Myocyte (in vitro differentiated cells): ENCODE measurements at regions not wholly inside any gene's neighbourhood (a gene's known extent, or its start where the extent isn't known, plus 50 kb on each side); places are given as distances from the start of the nearest gene placed in this dataset.

Experiments used
- DNase-seq: peaks from one replicate; pipeline ENCODE4 v3.0.0-alpha.2; 2012; ENCODE audit warnings: low read depth

DNA sequence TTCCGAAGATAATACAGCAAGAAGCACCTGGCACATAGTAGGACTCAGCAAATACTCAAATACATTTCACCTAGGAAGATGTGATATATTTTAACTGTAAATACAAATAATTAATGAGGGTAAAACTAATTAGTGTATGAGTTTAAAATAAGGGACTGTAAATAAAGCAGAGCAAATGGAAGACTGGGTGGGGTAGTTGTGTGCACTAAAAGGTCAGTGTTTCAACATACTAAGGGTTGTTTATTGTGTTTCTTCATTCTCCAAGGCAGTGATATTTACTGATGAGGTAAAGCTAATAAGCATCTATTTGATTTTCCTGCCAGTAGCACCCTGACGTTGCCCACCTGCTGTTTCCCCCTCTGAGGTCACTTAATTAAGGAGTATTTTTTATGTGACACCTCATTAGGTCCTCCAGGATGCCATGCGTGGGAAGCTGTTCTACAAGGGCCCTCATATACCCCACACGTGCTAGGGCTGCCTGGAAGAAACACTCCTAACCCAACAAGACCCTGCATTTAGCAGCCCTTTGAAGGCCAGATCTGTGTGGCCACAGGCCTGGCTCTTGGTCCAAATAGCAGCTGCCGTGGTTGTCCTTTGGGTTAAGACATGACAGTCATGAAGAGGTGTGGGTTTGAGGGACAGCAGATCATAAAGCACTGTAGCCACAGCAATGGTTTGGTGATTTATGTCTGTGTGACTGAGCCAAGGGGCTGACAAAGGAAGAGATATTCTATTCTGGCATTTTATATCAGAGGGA is 97.5 kb upstream of the RPS23 start:
- peak; percentile 94 for DNase-seq

DNA sequence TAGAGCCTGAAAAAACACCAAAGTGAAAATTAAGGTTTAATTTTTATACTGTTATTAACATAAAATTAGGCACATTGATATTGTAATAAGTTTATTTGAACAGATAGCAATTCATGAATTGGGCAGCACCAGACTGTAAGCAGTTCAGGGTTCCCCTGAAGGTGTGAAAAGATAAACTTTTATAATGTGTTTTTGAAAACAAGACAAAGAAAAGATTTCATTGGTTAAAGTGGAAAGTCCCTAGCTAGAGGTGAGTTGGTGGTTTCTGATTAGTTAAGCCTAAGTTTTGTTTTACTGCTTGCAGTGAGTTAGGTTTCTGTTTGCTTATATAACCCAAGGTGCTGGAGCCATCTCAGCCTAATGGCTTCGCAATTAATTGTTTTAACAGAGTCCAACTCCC is 96.5 kb upstream of the RPS23 start:
- DNase-seq: no peak

DNA sequence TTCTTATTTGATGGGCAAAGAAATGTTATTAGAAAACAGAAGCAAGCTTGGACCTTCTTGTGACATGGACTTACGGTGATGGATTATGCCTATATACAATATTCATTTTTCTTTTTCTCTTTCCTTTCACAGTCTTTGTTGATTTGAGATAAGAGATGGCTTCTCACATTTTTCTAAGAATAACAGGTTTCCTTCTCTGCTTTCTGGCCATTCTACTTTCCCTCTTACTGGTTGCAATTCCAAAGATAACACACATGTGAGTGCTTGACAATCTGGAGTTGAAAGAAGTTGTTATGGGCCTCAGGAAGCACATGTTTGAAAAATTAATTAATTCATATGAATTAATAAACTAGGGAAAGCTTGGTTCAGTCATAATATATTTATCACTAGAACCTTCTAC is 89.8 kb upstream of the RPS23 start:
- DNase-seq: no peak

DNA sequence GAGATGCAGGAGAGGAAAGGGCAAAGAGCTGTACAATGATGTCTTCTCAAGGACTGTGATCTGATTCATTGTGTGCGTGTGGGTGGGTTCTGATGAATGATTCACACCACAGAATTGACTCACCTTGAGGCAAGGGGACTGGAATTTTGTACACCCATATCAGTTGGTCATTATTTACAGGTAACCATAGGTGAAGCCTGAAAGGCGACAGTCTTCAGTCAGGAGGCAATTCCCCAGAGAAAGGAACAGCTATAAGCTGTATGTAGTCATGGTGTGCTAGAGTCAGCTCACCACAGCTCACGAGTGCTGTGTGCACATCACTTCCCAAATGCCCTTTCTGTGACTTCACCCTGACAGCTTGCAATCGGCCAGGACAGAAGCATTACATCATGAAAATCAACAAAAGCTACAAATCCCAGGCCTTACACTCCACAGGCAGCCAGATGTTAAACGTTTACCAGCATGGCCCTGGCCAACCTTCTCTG is 87.6 kb upstream of the RPS23 start:
- no peak for DNase-seq

DNA sequence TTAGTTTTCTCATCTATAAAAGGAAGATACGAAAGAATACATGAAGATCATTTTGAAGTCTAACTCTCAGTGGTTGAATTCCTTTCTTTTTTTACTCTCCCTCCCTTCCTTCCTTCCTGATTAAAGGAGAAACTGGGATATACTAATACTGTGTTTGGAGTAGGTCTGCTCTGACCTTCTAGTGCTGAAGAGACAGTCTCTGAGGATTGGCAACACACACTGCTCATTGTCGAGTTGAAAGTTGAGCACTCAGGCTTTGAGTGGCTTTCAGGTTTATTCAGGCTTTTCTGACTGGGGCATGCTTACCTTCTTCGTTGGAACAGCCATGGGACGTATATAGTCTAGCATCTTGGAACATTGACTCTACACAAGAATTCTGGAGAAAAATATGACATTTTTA is 86.9 kb upstream of the RPS23 start:
- no peak for DNase-seq

DNA sequence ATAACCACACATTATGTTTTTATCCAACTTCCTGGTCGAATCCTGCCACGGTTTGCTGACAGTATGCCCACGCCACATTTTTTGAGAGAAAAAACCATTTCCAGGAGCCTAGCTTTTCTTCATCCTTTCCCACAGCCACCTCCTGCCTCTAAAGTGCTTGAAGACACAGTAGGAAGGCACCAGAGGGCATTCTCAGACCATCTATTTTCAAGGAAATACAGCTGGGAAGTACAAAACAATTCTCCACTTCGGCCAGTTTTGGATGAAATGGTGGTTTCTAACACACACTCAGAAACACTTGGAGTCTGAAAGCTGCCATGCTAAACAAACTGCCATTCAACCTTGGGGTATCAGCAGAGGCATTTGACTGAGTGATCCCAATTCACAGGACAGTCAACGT is 86.3 kb upstream of the RPS23 start:
- DNase-seq: peak; percentile 68

DNA sequence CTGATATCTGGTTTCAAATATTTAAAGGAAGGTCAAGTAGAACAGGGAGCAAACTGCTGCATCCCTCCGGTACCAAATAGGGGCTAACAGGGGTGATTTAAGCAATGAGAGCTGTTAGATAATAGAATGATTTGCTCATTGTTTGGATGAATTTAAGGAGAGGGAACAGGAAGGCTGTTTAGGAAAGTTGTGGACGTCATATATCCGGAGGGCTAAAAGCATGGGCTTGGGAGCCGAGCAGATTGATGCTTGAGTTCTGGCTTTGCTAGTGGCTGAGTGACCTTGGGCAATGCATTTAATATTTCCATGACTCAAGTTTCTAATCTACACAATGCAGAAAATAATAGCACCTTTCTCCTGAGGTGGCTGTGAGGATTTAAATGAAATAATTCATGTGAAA is 85.4 kb upstream of the RPS23 start:
- DNase-seq: no peak

DNA sequence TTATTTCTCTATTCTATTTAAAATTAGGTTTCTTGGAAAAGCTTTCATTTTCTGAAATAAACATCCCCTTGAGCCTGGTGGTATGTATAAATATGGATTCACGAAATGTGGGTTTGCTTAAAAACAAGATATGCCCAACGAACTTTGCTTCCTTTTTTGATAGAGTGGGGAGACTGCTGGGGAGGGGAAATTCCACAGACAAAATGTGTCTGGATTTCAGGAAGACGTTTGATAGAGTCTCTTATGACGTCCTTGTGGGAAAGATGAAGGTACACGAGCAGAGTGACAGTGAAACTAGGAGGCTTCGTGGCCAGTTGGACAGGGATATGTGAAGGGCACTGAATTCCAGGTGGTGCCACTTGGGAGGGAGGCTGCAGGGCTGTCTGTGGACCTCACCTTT is 84.5 kb upstream of the RPS23 start:
- DNase-seq: no peak

DNA sequence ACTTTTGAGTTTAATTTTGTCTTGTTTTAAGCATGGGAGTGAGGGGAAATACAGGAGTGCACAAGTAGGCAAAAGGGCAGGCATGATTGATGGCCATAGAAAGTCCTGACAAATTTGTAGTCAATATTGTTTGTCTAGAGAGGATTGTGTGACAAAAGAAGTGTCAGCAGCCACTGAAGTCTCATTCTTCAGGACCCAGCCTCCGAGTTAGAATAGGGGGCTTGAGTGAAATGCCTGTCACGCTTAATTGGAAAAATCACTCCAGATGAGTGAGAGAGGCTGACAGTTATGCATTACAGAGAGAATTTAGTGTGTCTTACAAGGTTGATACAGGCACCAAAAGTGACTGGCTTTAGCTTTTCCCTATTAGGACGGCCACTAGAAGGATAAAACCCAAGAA is 81.9 kb upstream of the RPS23 start:
- no peak for DNase-seq

DNA sequence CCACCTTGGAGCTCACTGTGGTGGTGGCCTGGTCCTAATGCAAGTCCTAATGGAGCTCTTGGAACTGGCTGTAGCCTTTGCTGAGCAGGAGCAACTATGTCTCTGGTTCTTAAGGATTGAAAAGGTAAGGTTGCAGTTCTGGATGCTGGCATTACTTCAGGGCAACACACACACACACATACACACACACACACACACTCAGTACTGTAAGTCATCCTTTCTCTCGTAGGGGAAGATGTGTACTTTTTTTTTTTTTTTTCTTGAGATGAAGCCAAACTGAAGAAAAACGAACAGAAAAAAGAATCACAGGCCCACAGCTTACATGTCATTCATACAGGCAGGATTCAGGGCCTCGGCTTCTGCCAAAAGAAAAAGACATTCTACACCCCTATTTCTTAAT is 81.1 kb upstream of the RPS23 start:
- DNase-seq: no peak

DNA sequence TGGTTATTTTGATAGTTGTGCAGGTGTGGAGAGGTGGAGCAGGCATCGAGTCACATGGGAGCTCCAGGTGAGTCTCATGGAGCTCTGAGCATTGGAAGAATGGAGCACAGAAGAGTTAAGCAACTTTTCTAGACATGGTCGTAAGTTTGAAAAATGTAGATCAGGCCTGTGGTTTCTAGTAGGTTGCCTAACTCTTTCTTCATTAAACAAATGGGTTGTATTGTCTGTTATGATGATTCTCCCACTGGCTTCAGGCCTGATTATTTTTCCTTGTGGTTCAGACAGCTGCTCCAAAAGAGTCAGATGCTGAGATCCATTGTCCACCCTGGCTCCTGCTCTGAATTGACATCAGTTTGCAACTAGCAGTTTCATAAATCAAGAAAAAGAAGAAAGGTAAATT is 80.3 kb upstream of the RPS23 start:
- DNase-seq: peak; percentile 77

DNA sequence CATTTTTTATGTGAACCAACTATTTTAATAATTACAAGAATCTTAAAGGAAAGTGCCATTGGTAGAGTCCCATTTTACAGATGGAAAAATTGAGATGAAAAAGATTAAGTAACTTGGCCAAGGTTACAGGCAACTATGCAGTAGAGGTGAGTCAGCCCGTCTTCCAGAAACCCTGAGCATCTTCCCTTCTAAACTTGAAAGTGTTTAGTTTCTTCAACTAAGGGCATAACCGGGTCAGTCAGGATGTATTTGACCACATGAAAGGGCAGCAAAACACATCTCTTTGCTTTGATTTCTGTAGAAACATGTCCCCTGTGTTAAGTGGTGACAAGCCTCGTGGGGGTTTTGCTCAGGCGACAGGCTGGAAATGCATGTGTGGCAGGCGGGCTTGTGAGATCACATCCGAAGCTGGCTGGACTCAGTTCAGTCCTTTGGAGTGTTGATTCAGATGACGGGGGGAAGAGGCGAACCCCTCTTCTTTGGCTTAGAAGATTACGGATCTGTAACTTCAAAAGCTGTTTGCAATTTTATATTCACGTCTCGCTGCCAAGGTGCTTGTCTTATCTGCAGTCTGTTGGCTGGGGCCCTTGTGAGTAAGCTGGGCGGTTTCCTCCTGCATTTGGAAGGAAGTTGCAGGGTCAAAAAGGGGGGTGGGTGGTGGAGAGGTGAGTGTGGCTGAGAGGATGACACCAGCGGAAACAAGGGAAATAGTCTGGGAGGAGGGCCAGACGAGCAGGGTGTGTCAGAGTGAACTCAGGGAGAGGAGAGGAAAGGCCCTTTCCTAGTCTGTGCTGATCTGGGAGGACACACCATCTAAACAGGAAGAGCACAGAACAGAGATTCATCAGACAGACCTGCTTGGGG is 78.9 kb upstream of the RPS23 start:
- no peak for DNase-seq

DNA sequence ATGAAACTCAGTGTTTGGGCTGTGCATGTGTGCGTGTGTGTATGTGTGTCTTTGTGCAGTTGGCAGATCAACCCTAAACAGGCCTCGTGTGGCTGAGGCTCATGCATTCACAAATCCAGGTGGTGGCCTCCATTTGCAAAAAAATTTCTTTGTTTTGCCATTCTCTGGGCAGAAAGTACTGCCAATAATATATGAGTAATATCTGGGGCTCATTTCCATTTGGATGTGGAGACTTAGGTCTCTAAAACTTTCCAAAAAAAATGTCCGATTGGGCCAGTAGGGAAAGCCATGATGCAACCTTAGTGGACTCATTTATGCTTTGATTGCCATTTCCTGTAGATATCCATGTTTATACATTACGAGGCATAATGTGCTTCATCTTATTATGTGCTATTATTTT is 77.9 kb upstream of the RPS23 start:
- no peak for DNase-seq

DNA sequence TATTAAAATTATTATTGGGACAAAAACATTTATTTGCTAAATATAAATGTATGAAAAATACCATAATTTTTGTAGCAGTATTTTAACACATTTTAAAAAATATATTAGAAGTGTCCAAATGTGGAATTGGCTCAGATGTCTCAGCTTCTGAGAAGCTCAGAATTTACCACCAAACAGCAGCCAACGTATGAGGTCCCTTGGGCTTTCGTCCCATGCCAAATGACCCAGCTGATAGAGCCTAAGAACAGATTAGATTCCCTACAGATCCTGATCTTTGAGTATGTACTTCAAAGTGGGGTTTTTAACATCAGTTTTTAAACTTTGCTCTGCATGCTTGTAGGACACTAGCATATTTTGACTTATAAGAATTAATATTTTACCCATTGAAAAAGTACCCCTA is 77.3 kb upstream of the RPS23 start:
- DNase-seq: no peak

DNA sequence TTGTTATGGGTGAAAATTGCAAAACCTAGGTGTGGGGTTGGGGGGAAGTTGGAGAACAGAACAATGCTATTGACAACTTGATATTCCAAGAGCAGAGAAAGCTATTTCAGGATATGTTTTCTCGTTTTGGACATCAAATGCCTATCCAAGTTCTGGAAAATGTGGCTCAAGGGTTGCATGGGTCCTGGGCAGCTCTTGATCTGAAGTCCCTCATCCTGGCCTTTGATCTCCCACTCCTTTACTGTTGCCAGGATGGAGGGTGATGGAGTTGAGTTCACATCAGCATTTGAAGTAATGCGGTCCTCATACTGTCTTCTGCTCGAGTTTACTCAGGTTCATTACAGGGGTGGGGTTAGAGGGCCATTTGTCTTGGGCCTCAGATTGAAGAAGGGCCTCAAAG is 76.9 kb upstream of the RPS23 start:
- DNase-seq: no peak

DNA sequence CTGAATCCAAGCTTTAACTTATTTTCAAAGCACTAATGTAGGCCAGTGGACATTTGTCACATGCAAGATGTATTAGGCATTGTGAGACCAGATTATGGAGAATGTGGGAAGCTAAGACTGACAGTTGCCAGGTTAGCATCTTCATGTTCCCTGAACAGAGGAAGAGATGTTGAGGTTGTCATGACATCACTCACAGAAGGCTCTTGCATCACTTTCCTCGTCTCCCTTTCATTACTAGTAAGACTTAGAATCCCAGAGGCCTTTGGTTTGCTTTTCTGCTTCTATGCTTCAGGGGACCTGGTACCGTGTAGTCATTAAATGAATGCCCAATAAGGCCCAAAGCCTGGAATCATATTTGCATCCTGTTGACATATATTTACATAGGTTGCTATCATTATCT is 76.4 kb upstream of the RPS23 start:
- DNase-seq: no peak

DNA sequence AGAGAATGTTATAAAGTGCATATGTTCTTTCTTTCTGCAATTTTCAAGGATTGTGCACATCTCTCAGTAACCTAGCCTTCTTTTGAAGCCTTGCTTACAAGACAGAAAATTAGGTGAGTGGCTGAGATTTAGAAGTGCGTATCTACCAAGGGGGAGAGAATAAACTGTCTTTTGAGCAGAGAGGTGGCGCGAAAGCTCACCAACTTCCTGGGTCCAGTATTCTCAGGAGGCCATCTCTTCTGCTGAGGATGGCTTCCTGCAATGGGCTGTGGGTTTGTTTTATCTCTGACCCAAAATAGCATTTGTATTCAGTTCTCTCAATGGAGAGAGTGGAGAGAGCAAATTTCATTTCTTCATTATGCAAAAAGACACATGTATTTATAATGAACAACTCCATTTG is 75.4 kb upstream of the RPS23 start:
- no peak for DNase-seq

DNA sequence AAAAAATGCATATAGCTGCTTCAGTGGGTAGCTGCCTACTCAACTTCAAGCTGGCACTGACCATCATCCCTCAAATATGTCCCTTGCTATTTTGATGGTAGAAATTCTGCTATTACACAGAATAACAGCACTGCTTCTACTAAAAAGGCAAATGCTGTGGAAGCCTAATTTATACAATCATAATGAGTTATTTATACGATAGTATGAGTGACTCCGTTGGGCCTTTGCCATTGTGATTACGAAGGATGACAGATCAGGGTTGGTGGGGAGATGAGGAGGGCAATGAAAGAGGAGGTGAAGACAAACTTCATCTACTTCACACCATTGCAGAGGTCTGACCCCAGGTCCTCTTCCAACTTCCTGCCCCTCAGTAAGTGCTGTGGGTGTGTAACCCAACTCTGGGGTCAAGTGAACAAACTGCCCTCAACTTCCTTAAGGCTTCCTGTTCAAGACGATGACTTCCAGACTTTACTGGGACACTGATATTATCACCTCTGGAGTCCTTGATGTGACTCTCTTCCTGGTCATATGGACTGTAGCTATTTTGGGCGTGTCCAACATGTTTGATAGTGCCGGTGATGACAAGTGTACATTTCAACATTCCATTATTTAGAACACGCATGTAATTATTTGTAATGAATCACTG is 74.1 kb upstream of the RPS23 start:
- no peak for DNase-seq

DNA sequence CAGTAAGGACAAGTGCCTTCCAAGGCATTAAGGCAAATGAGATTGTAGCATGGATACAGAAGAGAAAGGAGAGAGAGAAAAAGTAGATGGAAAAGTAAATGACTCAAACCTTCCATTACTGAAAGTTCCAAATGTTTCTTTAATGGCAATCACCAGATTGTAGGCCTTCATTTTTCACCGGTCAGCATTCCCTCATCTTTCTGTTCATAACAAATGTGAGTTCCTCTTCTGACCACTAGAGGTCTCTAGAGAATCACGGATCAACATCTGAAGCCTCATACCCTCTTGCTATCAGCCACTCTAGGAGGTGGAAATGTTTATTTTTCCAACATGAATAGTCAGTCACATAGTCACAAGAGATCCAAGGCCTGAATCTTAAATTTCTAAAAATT is 73.6 kb upstream of the RPS23 start:
- peak; percentile 85 for DNase-seq

DNA sequence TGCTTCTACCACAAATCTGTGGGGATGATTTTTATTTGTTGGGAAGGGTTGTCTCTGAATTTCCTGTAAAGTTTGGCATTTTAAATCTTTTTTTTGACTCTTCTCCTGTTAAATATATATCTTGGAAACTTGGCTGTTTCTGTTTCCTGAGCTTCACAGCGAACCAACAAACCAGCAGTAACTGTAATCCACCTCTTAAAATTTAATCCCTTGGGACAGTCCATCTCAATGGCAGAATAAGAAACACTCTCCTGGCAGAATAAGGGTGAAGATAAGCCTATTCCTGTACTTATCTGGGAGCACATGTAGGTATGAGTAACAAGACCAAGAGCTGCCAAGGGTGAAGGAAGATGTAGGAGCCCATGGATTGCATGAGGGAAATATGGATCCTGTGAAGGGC is 73.1 kb upstream of the RPS23 start:
- DNase-seq: no peak

DNA sequence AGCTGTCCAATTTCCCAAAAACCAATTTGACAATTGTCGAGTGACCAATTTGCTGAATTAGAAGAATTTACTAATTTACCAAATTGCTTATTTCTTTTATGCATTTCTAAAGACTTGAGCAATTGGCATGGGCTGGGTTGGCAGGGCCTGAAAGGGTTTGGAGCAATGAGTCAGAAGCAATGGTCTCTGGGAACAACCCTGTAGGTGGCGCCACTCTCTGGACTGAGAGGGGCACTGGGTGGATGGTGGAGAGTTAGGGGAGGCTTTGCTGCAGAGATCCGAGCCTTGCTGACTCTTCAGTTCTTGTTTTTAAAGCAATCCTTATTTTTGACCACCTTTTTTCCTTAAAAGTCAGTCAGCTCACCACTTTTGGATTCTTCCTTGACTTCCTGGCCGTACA is 71.5 kb upstream of the RPS23 start:
- peak; percentile 55 for DNase-seq

DNA sequence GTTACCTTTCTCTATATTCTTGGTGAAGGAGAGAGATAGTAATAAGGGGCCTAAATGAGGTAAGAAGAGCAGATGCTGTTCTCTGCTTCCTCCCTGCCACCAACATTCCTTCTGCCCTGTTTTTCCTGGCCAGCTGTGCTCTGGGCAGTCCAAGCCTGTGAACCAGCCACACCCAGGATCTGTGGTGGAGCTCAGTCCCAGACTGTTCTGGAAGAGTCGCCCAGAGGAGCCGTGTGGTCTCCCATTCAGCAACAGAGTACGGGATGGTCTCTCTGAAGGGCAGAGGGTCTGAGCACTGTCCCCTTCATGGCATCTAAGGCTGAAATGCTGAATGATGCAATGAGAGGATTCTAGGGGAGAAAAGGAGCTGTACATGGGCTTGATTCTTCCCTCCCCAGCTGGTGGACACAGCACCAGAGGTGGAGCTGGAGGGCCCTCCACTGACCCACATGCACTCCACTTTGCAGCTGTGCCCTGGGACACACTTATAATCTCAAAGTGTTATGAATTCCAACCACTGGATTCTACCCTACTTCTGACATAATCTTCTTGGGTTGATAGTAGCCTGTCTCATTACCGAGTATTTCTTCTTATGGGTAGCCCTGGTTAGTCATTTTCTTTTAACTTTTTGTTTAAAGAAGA is 70.8 kb upstream of the RPS23 start:
- peak; percentile 92 for DNase-seq
